K562 (cell line): ENCODE measurements at regions not wholly inside any gene's neighbourhood (a gene's known extent, or its start where the extent isn't known, plus 50 kb on each side); places are given as distances from the start of the nearest gene placed in this dataset.

Experiments used
- ATAC-seq: fragments of 200-7000 bp; cut with Tn5 transposase; 3 replicates; pipeline ENCODE4 v1.9.1; 2020; ENCODE audit warnings: moderate library complexity
- BruUV-seq: library from RNA; stranded (reverse); fragments of 400-500 nt; replicated peaks from 2 replicates; lab custom pipeline; 2021; lab: Mats Ljungman, UMichigan
- CTCF ChIA-PET: fragments of 300-600 bp; formaldehyde crosslinking; extraction: SDS; loops from one replicate; lab custom pipeline; 2021; ENCODE audit warnings: low intra/inter-chr PET ratio; lab: Yijun Ruan, JAX
- POLR2A ChIA-PET: fragments of 300-600, 350-650 bp; sonication (Branson Sonifier 250); formaldehyde crosslinking; extraction: SDS; loops from one replicate; lab custom pipeline; 2021; ENCODE audit warnings: antibody characterized with exemption, inconsistent platforms; lab: Yijun Ruan, JAX
- DNase-seq, 4 experiments: peaks; one replicate each; pipeline versions ENCODE4 v3.0.0 to v3.0.0-alpha.2; 2011 to 2018; ENCODE audit warnings: low spot score in 3 of 4, mixed read lengths in 3 of 4; ENCODE audit errors: extremely low read depth in 1 of 4
- FAIRE-seq: peaks from 2 replicates; lab custom pipeline; 2011; peaks lifted over from hg19 to GRCh38; lab: Jason Lieb, UNC
- H2AFZ ChIP-seq: 2 replicates; pipeline ENCODE4 v1.6.0; 2011; ENCODE audit warnings: low read depth, low read length, control low read depth, inconsistent platforms
- H3K27ac ChIP-seq: fragments of 200-600 bp; 3 replicates; pipeline ENCODE4 v1.8.0; 2011; ENCODE audit warnings: low read depth, mild to moderate bottlenecking, control low read depth, inconsistent platforms, low read length, moderate library complexity, mixed read lengths; ENCODE audit errors: extremely low read depth
- H3K27me3 ChIP-seq, 2 experiments: fragments of 300-600 bp in 1 of 2; 2 replicates in 1 of 2; 3 replicates in 1 of 2; pipeline versions ENCODE4 v1.6.0 to v1.8.0; 2011; ENCODE audit warnings: inconsistent platforms in 2 of 2, low read length in 2 of 2, mild to moderate bottlenecking in 1 of 2, mixed read lengths in 1 of 2, moderate library complexity in 1 of 2; ENCODE audit not compliant: control insufficient read depth in 2 of 2, insufficient read depth in 2 of 2
- H3K36me3 ChIP-seq: fragments of 300-600 bp; 3 replicates; pipeline ENCODE4 v1.8.0; 2011; ENCODE audit warnings: mild to moderate bottlenecking, low read length, inconsistent platforms; ENCODE audit not compliant: control insufficient read depth, insufficient read depth
- H3K4me1 ChIP-seq, 2 experiments: fragments of 200-600 bp in 1 of 2; replicated peaks in 1 of 2; 2 replicates in 1 of 2; 3 replicates in 1 of 2; pipeline versions ENCODE4 v1.5.1 to v1.8.0; 2011; ENCODE audit warnings: inconsistent platforms in 2 of 2, low read length in 2 of 2, mild to moderate bottlenecking in 1 of 2, mixed read lengths in 1 of 2, moderate library complexity in 1 of 2; ENCODE audit not compliant: control insufficient read depth in 2 of 2, insufficient read depth in 2 of 2
- H3K4me2 ChIP-seq: 2 replicates; pipeline ENCODE4 v1.6.1; 2011; ENCODE audit warnings: low read length, control low read depth, inconsistent platforms, mixed read lengths; ENCODE audit not compliant: insufficient read depth
- H3K4me3 ChIP-seq: fragments of 200-600 bp; sonication (generic), shearing (Covaris generic); 2 replicates; pipeline ENCODE4 v1.5.1; 2016; ENCODE audit warnings: control low read depth, inconsistent platforms
- H3K79me2 ChIP-seq: fragments of 200-600 bp; 3 replicates; pipeline ENCODE4 v1.8.0; 2011; ENCODE audit warnings: low read length, inconsistent platforms; ENCODE audit not compliant: control insufficient read depth, insufficient read depth
- H3K9ac ChIP-seq, 2 experiments: 2 replicates each; pipeline versions ENCODE4 v1.6.0 to v1.6.1; 2011; ENCODE audit warnings: low read depth in 2 of 2, low read length in 2 of 2, control low read depth in 1 of 2, inconsistent platforms in 1 of 2, mild to moderate bottlenecking in 1 of 2, mixed read lengths in 1 of 2; ENCODE audit not compliant: insufficient read depth in 1 of 2
- H3K9me1 ChIP-seq: one replicate; pipeline ENCODE4 v1.6.0; 2011; ENCODE audit warnings: inconsistent platforms, mild to moderate bottlenecking, low read length, moderate library complexity; ENCODE audit not compliant: control insufficient read depth, insufficient read depth
- H3K9me3 ChIP-seq: replicated peaks from 2 replicates; pipeline ENCODE4 v1.5.1; 2011; ENCODE audit warnings: low read depth, low read length, inconsistent platforms; ENCODE audit not compliant: control insufficient read depth, insufficient read depth
- H4K20me1 ChIP-seq: replicated peaks from 2 replicates; pipeline ENCODE4 v1.6.1; 2011; ENCODE audit warnings: low read length, inconsistent platforms, mixed read lengths; ENCODE audit not compliant: control insufficient read depth, insufficient read depth
- ARNT ChIP-seq, 2 experiments: fragments of 450-650 bp; IDR thresholded peaks; 2 replicates each; pipeline ENCODE4 v1.6.1; 2016; ENCODE audit warnings: mild to moderate bottlenecking in 1 of 2
- ATF6 ChIP-seq: sonication (generic); formaldehyde crosslinking; IDR thresholded peaks from 2 replicates; pipeline ENCODE4 v1.4.0; 2020; ENCODE audit warnings: mild to moderate bottlenecking, missing genetic modification reagents
- BRCA1 ChIP-seq, 2 experiments: fragments of 450-650 bp in 1 of 2; sonication (generic) in 1 of 2; formaldehyde crosslinking in 1 of 2; IDR thresholded peaks; 2 replicates each; pipeline versions ENCODE4 v1.5.0 to v1.6.1; 2017 to 2020; ENCODE audit warnings: mild to moderate bottlenecking in 1 of 2, missing genetic modification reagents in 1 of 2
- C11orf30 ChIP-seq: fragments of 450-650 bp; IDR thresholded peaks from 2 replicates; pipeline ENCODE4 v1.6.1; 2016; ENCODE audit warnings: low read depth, mild to moderate bottlenecking
- DNMT1 ChIP-seq: fragments of 450-650 bp; IDR thresholded peaks from 2 replicates; pipeline ENCODE4 v1.6.1; 2016; ENCODE audit warnings: antibody characterized with exemption, mild to moderate bottlenecking
- GTF2A2 ChIP-seq: IDR thresholded peaks from 2 replicates; pipeline ENCODE4 v1.6.1; 2016; ENCODE audit warnings: mild to moderate bottlenecking, missing genetic modification characterization, missing compliant biosample characterization
- HIVEP1 ChIP-seq: fragments of 250-450 bp; sonication (Bioruptor Pico); IDR thresholded peaks from 2 replicates; pipeline ENCODE4 v1.4.0; 2020; ENCODE audit warnings: mild to moderate bottlenecking
- JUNB ChIP-seq: fragments of 450-650 bp; formaldehyde crosslinking; conservative IDR thresholded peaks from 2 replicates; pipeline ENCODE4 v1.4.0; 2020; ENCODE audit warnings: mild to moderate bottlenecking
- JUND ChIP-seq, 2 experiments: IDR thresholded peaks; 2 replicates in 1 of 2; 3 replicates in 1 of 2; pipeline ENCODE4 v1.6.1; 2011; ENCODE audit warnings: borderline replicate concordance in 2 of 2, low read depth in 2 of 2, low read length in 2 of 2, improper control_type of control experiment in 1 of 2, missing biosample characterization in 1 of 2, missing genetic modification characterization in 1 of 2, missing genetic modification reagents in 1 of 2
- MED1 ChIP-seq: sonication (generic); formaldehyde crosslinking; IDR thresholded peaks from 2 replicates; pipeline ENCODE4 v1.8.1; 2023; ENCODE audit warnings: missing genetic modification reagents, borderline replicate concordance
- MTA1 ChIP-seq: fragments of 450-650 bp; IDR thresholded peaks from 2 replicates; pipeline ENCODE4 v1.6.1; 2017; ENCODE audit warnings: borderline replicate concordance
- PCBP1 ChIP-seq: fragments of 200-400 bp; formaldehyde crosslinking; IDR thresholded peaks from 2 replicates; pipeline ENCODE4 v1.6.1; 2018; ENCODE audit warnings: mild to moderate bottlenecking, low read depth, low read length; ENCODE audit not compliant: poor library complexity, severe bottlenecking
- POLR2A ChIP-seq: fragments of 450-650 bp; conservative IDR thresholded peaks from 2 replicates; pipeline ENCODE4 v1.6.1; 2016
- SREBF2 ChIP-seq: sonication (generic); formaldehyde crosslinking; IDR thresholded peaks from 2 replicates; pipeline ENCODE4 v1.4.0; 2020; ENCODE audit warnings: mild to moderate bottlenecking, missing genetic modification reagents
- TBL1XR1 ChIP-seq, 2 experiments: IDR thresholded peaks; 2 replicates each; pipeline ENCODE4 v1.6.1; 2012; ENCODE audit warnings: improper control_type of control experiment in 2 of 2, low read length in 2 of 2, mild to moderate bottlenecking in 1 of 2
- TRIM24 ChIP-seq, 2 experiments: fragments of 450-650 bp; IDR thresholded peaks; 2 replicates each; pipeline ENCODE4 v1.6.1; 2016
- WHSC1 ChIP-seq: IDR thresholded peaks from one replicate; pipeline ENCODE4 v1.6.1; 2012; ENCODE audit warnings: low read length, control low read depth, inconsistent platforms
- ZNF277 ChIP-seq: fragments of 250-450 bp; sonication (Bioruptor Pico); IDR thresholded peaks from 2 replicates; pipeline ENCODE4 v1.8.0; 2022; ENCODE audit warnings: inconsistent platforms, mild to moderate bottlenecking, moderate library complexity, borderline replicate concordance
- ZNF79 ChIP-seq: fragments of 250-450 bp; sonication (Bioruptor Pico); IDR thresholded peaks from 2 replicates; pipeline ENCODE4 v1.4.0; 2020; ENCODE audit warnings: low read depth, mild to moderate bottlenecking, moderate library complexity
- ZNF830 ChIP-seq: fragments of 250-450 bp; sonication (Bioruptor Pico); IDR thresholded peaks from 2 replicates; pipeline ENCODE4 v1.5.0; 2021; ENCODE audit warnings: mild to moderate bottlenecking
- WGBS: fragments of 100-300 bp; shearing (Covaris generic); methylation state at CpG from one replicate; pipeline ENCODE4 v1.1.6; 2016; ENCODE audit warnings: low coverage, mixed read lengths; ENCODE audit not compliant: insufficient coverage; ENCODE audit errors: missing lambda C conversion rate; 5-methylcytosine and 5-hydroxymethylcytosine counted together
- in situ Hi-C: fragments of 300-500 bp; cut with MboI; formaldehyde crosslinking; loops from 4 replicates; pipeline ENCODE4 v1.15.0; 2018; ENCODE audit warnings: inconsistent platforms, mixed read lengths
- intact Hi-C: fragments of 100-400 bp; cut with micrococcal nuclease; formaldehyde crosslinking; loops from 2 replicates; pipeline ENCODE4 v1.14.2; 2022

DNA sequence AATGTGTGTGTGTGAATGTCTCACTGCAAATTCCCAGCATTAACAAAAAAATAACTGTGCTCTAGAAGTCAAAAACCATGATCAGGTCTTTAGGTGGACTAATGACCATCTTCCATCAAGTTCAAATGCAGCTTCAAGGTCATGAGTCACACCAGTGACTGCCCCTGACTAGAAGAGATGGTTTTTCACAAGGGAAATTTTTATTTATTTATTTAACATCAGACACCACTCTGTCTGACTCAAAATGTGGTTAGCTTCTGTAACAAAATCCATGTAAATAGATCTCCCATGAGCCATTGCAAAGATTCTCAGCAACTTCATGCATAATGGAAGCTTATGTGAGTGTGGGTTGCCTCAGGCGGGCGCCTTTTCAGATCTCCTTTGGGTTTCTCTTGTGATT lies 219.2 kb downstream of the KIT start (continued):
- TF ChIP-seq SREBF2 (CRISPR knock-in tag) (no peak), ZNF830 (no peak), TBL1XR1 (IDR thresholded peaks at IDR 0.05; ENCODE audit: low read length in 2 of 2) (no peak), GTF2A2 (tag) (no peak), TRIM24 (IDR thresholded peaks at IDR 0.05) (no peak), WHSC1 (no peak), HIVEP1 (CRISPR knock-in tag) (no peak), MTA1 (no peak), ATF6 (CRISPR knock-in tag) (no peak), JUND (IDR thresholded peaks at IDR 0.05; ENCODE audit: borderline replicate concordance, low read depth, low read length) (no peak), JUND (tag; IDR thresholded peaks at IDR 0.05; ENCODE audit: borderline replicate concordance, low read depth, low read length) (no peak)

DNA sequence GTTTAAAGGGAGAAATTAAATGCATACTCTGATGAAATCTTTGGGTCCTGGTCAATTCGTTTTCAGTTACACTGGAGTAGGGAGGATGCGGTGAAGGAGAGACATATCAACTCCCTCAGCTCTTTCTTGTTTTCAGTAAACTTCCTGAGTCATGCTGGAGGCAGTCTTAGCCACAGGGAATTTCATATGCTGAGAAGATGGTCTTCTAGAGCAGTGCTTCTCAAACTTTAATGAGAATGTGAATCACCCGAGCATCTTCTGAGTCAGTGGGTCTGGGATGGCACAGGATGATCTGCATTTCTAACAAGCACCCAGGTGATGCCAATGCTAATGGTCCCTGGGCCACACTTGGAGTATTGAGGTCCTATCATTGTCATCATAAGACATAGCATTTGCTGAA lies 214.5 kb downstream of the KIT start:
- WGBS = 0% methylated on average over 3 of the region's 3 CpGs
- BruUV-seq = no TSS peak
- POLR2A ChIA-PET = no interaction called here
- ATAC-seq (no peak), DNase-seq (no peak)
- Histone ChIP-seq H3K36me3 (no peaks in the 10 kb centered on the region), H3K4me3 (no peak overlapping the region), H2AFZ (no peak overlapping the region), H3K4me1 (no peaks in the 10 kb centered on the region), H3K9ac (no peak overlapping the region), H3K27me3 (no peaks in the 10 kb centered on the region), H3K79me2 (no peaks in the 10 kb centered on the region), H3K4me2 (no peak overlapping the region), H3K9me1 (no peaks in the 10 kb centered on the region), H3K9me3 (no peaks in the 10 kb centered on the region)
- intact Hi-C loops = no loop called here
- TF ChIP-seq DNMT1 (no peak), ARNT (IDR thresholded peaks at IDR 0.05) (no peak), PCBP1 (no peak), SREBF2 (CRISPR knock-in tag) (no peak), C11orf30 (no peak), ZNF277 (CRISPR knock-in tag) (no peak), ZNF79 (CRISPR knock-in tag) (no peak), MED1 (CRISPR knock-in tag) (no peak), JUNB (CRISPR knock-in tag) (no peak), POLR2A (no peak), BRCA1 (IDR thresholded peaks at IDR 0.05) (no peak), BRCA1 (CRISPR knock-in tag; IDR thresholded peaks at IDR 0.05) (no peak)
- TF ChIP-seq, all 486 proteins: peak for 0
- FAIRE-seq = no peak
- in situ Hi-C loops = no loop called here
- Histone ChIP-seq H3K27ac (no peak overlapping the region), H4K20me1 (no peaks in the 10 kb centered on the region)
- CTCF ChIA-PET = no interaction called here
